ENCODE measurements at regions not wholly inside any gene's neighbourhood (a gene's known extent, or its start where the extent isn't known, plus 50 kb on each side); places are given as distances from the start of the nearest gene placed in this dataset.

DNA sequence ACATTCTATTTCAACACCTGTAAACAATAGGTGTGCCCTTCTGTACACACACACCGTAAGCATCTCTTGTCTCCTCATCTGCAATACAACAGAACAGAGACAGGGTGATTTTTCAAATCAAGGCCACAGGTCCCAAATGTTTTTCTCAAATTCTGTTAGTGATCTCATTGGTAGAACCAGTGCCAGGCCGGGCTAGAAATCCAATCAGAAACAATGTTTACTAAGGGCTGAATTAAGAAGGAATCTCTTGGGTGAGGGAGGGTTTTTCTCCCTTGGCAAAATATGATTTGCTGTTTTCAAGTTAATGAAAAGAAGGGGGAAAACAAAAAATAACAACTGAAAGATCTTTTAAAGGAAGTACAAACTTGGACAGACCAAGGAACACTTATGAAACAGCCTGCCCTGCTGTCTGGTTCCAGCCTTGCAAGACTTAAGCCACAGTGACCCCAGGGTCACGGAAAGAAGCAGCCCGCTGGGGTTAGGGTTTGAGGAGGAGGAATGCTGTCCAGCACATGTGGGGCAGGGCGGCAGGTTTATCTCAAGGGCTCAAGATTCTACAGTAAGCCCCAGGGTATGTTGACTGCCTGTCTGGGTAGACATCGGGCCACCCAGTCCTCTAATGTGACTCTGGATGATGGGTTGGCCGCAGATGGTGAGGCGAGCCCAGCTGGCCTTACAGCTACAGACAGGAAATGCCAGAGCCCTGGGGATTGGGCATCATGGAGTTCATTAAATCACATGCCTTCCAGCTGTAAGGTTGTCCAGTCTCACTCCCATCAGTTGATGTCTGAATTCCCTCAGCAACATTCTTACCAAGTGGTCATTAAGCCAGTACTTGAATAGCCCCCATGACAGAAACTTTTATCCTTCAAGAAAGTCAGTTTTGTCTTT, 73.3 kb upstream of the SLC44A3 start:
- Histone ChIP-seq H3K4me2 (no peak overlapping the region), H3K9ac (no peak overlapping the region), H3K27me3 (no peaks in the 10 kb centered on the region), H3K36me3 (no peaks in the 10 kb centered on the region), H2AFZ (replicated peaks) (no peak overlapping the region), H3K9me3 (ENCODE audit: low read depth) (no peaks in the 10 kb centered on the region), H3F3A (ENCODE audit: low read depth) (no peaks in the 10 kb centered on the region), H3K27ac (no peak overlapping the region), H4K20me1 (ENCODE audit: low read depth) (no peaks in the 10 kb centered on the region), H3K79me2 (ENCODE audit: low read depth) (no peaks in the 10 kb centered on the region), H3K4me3 (no peak overlapping the region), H3K4me1 (peaks cover 3% of the 10 kb centered on the region)
- Mint-ChIP-seq H3K27ac (peak overlapping the region; percentile 57), H3K36me3 (no peaks in the 10 kb centered on the region), H3K4me3 (no peak overlapping the region), H3K27me3 (ENCODE audit: insufficient read depth, low read depth) (peaks cover 3% of the 10 kb centered on the region), H3K4me1 (peaks cover 4% of the 10 kb centered on the region), H3K9me3 (peaks cover 11% of the 10 kb centered on the region)
- peak; percentile 53 for DNase-seq (ENCODE audit: low spot score)
- TF ChIP-seq, protein P1, sequence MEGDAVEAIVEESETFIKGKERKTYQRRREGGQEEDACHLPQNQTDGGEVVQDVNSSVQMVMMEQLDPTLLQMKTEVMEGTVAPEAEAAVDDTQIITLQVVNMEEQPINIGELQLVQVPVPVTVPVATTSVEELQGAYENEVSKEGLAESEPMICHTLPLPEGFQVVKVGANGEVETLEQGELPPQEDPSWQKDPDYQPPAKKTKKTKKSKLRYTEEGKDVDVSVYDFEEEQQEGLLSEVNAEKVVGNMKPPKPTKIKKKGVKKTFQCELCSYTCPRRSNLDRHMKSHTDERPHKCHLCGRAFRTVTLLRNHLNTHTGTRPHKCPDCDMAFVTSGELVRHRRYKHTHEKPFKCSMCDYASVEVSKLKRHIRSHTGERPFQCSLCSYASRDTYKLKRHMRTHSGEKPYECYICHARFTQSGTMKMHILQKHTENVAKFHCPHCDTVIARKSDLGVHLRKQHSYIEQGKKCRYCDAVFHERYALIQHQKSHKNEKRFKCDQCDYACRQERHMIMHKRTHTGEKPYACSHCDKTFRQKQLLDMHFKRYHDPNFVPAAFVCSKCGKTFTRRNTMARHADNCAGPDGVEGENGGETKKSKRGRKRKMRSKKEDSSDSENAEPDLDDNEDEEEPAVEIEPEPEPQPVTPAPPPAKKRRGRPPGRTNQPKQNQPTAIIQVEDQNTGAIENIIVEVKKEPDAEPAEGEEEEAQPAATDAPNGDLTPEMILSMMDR (IDR thresholded peaks at IDR 0.05): no peak
- TF ChIP-seq EZH2 (IDR thresholded peaks at IDR 0.05): no peak
- TF ChIP-seq EZH2phosphoT487 (IDR thresholded peaks at IDR 0.05): no peak

DNA sequence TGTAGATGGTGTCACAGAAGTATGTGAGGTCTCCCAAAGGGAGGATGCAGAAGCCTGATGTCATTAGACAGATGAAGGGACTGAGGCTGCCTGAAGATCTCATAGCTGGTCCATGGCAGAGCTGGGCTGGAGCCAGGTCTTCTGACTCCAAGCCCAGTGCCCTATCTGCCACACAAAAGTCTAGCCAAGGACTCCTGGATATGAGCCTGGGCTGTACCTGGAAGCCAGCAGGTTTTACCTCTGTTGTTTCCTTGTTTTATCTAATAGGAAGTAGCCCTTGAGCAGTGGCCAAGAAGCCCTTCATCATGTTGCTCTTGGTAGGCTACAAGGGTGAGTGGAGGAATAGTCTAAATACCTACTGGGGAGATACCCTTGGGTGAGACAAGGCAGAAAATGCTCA, 74.4 kb upstream of the SLC44A3 start:
- H3K9me3 ChIP-seq (ENCODE audit: low read depth): no peaks in the 10 kb centered on the region
- H3K4me1 ChIP-seq: peaks cover 3% of the 10 kb centered on the region
- no peaks in the 10 kb centered on the region for H3F3A ChIP-seq (ENCODE audit: low read depth)
- H3K9me3 Mint-ChIP-seq: peaks cover 8% of the 10 kb centered on the region
- no peak overlapping the region for H3K4me3 Mint-ChIP-seq
- H2AFZ ChIP-seq (replicated peaks): no peak overlapping the region
- H3K27ac ChIP-seq: no peak overlapping the region
- no peak overlapping the region for H3K4me2 ChIP-seq
- no peaks in the 10 kb centered on the region for H4K20me1 ChIP-seq (ENCODE audit: low read depth)
- no peaks in the 10 kb centered on the region for H3K36me3 Mint-ChIP-seq
- no peaks in the 10 kb centered on the region for H3K36me3 ChIP-seq
- no peak overlapping the region for H3K27ac Mint-ChIP-seq
- H3K4me1 Mint-ChIP-seq: peaks cover 4% of the 10 kb centered on the region
- TF ChIP-seq, protein P1 (IDR thresholded peaks at IDR 0.05): no peak
- TF ChIP-seq EZH2phosphoT487 (IDR thresholded peaks at IDR 0.05) (no peak), EZH2 (IDR thresholded peaks at IDR 0.05) (no peak)
- H3K27me3 ChIP-seq: no peaks in the 10 kb centered on the region
- peaks cover 3% of the 10 kb centered on the region for H3K27me3 Mint-ChIP-seq (ENCODE audit: insufficient read depth, low read depth)
- H3K4me3 ChIP-seq: no peak overlapping the region
- H3K79me2 ChIP-seq (ENCODE audit: low read depth): no peaks in the 10 kb centered on the region
- no peak for DNase-seq (ENCODE audit: low spot score)
- no peak overlapping the region for H3K9ac ChIP-seq

DNA sequence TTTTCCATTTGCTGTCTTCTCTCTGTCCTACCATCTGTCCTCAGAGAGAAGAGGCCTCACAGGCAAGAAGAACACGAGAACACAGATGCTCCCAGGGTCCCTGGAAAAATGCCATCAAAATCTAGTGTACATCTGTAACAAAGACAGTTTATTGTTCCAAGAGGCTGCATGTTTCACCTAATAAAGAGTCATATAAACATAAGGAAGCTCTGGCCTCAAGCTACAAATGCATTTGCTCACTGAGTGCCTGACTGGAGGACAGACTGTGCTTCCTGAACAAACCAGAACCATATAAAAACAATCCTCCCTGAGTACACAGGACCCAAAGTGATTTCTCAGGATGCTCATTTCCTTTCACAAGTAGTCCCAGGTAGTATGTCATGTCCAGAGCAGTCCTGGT, 76.3 kb upstream of the SLC44A3 start:
- H3K27ac Mint-ChIP-seq: no peak overlapping the region
- peaks cover 4% of the 10 kb centered on the region for H3K4me1 Mint-ChIP-seq
- no peaks in the 10 kb centered on the region for H4K20me1 ChIP-seq (ENCODE audit: low read depth)
- peaks cover 3% of the 10 kb centered on the region for H3K27me3 Mint-ChIP-seq (ENCODE audit: insufficient read depth, low read depth)
- H3K4me3 ChIP-seq: no peak overlapping the region
- no peak overlapping the region for H3K9ac ChIP-seq
- no peak overlapping the region for H2AFZ ChIP-seq (replicated peaks)
- H3K4me2 ChIP-seq: no peak overlapping the region
- H3K27me3 ChIP-seq: no peaks in the 10 kb centered on the region
- H3K9me3 ChIP-seq (ENCODE audit: low read depth): no peaks in the 10 kb centered on the region
- no peaks in the 10 kb centered on the region for H3K79me2 ChIP-seq (ENCODE audit: low read depth)
- no peaks in the 10 kb centered on the region for H3F3A ChIP-seq (ENCODE audit: low read depth)
- H3K36me3 ChIP-seq: no peaks in the 10 kb centered on the region
- no peak overlapping the region for H3K27ac ChIP-seq
- H3K9me3 Mint-ChIP-seq: no peaks in the 10 kb centered on the region
- H3K4me1 ChIP-seq: peaks cover 3% of the 10 kb centered on the region
- DNase-seq (ENCODE audit: low spot score): no peak
- H3K4me3 Mint-ChIP-seq: no peak overlapping the region
- H3K36me3 Mint-ChIP-seq: no peaks in the 10 kb centered on the region
- TF ChIP-seq, protein P1 (IDR thresholded peaks at IDR 0.05): no peak
- TF ChIP-seq EZH2 (IDR thresholded peaks at IDR 0.05): no peak
- TF ChIP-seq EZH2phosphoT487 (IDR thresholded peaks at IDR 0.05): no peak
